Lower leg skin (tissue), 4 donors: ENCODE measurements at regions not wholly inside any gene's neighbourhood (a gene's known extent, or its start where the extent isn't known, plus 50 kb on each side); places are given as distances from the start of the nearest gene placed in this dataset.

Source experiments
- DNase-seq, 2 donors: peaks; one replicate each; pipeline ENCODE4 v3.0.0-alpha.2; 2019; ENCODE audit warnings: low spot score in 2 of 2
- H3K4me3 ChIP-seq: fragments of 200-600 bp; sonication (generic); 2 replicates; pipeline ENCODE4 v1.5.1; 2017; ENCODE audit warnings: mild to moderate bottlenecking, low read depth; ENCODE audit not compliant: poor library complexity, severe bottlenecking
- POLR2A ChIP-seq, 2 donors: fragments of 450-650 bp; IDR thresholded peaks; one replicate each; pipeline ENCODE4 v1.6.1; 2016 to 2017; ENCODE audit warnings: antibody characterized with exemption in 2 of 2, mild to moderate bottlenecking in 1 of 2, moderate library complexity in 1 of 2
- WGBS, 2 donors: methylation state at CpG; one replicate each; pipeline ENCODE4 v1.1.5; 2018; 5-methylcytosine and 5-hydroxymethylcytosine counted together
- intact Hi-C: fragments of 100-400 bp; cut with DNase I; formaldehyde crosslinking; loops from one replicate; pipeline ENCODE4 v1.15.0; 2023; ENCODE audit warnings: low total_unique reads
- TF ChIP-seq, protein P1 (sequence below), 3 donors: fragments of 450-650 bp; IDR thresholded peaks; one replicate each; pipeline ENCODE4 v1.5.1; 2016; ENCODE audit warnings: antibody characterized with exemption in 3 of 3, mild to moderate bottlenecking in 3 of 3, moderate library complexity in 2 of 3

DNA sequence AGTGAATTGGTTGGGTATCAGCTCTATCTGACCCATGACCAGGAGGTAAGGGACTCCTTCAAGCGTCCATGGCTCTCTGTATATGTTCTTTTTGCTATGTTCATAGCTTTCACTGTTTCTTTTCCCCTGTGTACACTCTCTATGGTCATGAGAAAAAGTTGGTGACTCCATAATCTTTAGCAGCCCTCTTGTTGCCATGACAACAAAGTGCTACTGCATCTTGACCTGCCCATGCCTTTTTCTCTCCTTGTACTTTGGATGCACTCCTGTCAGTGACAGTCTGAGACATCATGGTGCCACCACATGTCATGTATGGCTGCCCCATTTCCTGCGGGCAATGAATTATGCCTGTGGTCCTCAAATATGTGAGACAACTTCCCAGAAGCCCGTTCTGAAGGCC, 280.2 kb downstream of the TMEM121 start:
- WGBS, 2 donors, result 51 to 52% methylated on average over 3 of the region's 3 CpGs
- no peak overlapping the region for H3K4me3 ChIP-seq
- TF ChIP-seq POLR2A (IDR thresholded peaks at IDR 0.05), result no peak
- TF ChIP-seq, protein P1, sequence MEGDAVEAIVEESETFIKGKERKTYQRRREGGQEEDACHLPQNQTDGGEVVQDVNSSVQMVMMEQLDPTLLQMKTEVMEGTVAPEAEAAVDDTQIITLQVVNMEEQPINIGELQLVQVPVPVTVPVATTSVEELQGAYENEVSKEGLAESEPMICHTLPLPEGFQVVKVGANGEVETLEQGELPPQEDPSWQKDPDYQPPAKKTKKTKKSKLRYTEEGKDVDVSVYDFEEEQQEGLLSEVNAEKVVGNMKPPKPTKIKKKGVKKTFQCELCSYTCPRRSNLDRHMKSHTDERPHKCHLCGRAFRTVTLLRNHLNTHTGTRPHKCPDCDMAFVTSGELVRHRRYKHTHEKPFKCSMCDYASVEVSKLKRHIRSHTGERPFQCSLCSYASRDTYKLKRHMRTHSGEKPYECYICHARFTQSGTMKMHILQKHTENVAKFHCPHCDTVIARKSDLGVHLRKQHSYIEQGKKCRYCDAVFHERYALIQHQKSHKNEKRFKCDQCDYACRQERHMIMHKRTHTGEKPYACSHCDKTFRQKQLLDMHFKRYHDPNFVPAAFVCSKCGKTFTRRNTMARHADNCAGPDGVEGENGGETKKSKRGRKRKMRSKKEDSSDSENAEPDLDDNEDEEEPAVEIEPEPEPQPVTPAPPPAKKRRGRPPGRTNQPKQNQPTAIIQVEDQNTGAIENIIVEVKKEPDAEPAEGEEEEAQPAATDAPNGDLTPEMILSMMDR (IDR thresholded peaks at IDR 0.05), result no peak
- intact Hi-C loops, result no loop called here
- DNase-seq, result no peak

DNA sequence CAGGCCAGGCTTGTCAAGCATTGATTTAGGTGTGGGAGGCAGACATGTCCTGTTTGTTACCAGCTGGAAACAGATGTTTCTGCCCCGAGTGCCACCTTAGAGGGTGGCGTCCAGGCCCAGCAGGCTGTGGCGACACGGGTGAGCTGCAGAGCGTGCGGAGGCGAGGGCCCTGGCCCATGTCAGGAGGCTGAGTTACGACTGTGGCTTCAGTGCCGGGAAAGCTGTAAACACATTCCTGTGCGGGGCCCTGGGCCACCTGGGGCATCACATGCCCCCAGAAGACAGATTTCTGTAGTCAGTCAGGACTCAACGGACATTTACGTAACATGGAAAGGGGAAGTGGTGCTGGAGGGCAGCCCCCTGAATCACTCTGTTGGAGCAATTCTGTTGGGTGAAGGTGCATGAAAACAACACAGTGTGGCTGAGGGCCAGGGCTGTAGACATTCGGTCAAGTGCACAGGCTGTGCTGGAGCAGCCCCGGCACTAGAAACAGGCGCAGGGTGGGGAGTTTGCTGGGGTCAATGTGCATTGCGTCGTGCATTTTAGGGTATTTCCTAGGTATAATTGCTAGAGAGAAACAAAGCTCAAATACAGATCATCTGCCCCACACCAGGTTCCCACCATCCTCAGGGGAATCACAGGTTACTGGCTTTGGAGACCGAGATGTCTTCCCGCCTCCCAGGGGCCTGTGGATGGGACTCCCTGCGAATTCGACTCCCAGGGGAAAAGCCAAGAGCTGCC, 291.8 kb downstream of the TMEM121 start:
- no peak for DNase-seq
- no peak overlapping the region for H3K4me3 ChIP-seq
- TF ChIP-seq, protein P1 (IDR thresholded peaks at IDR 0.05), result no peak
- TF ChIP-seq POLR2A (IDR thresholded peaks at IDR 0.05), result no peak
- 70 to 81% methylated on average over 21 of the region's 21 CpGs for WGBS, 2 donors
- intact Hi-C loops, result no loop called here

- intact Hi-C loops, result no loop called here
- no peak for TF ChIP-seq POLR2A (IDR thresholded peaks at IDR 0.05)
- TF ChIP-seq, protein P1 (IDR thresholded peaks at IDR 0.05), result no peak
- WGBS, 2 donors, result 79 to 87% methylated on average over 8 to 11 of the region's 11 CpGs
- no peak for DNase-seq
- H3K4me3 ChIP-seq, result no peak overlapping the region
These were observed 292.3 kb downstream of the TMEM121 start for GRCh38 chr14:105818712-105819005.

DNA sequence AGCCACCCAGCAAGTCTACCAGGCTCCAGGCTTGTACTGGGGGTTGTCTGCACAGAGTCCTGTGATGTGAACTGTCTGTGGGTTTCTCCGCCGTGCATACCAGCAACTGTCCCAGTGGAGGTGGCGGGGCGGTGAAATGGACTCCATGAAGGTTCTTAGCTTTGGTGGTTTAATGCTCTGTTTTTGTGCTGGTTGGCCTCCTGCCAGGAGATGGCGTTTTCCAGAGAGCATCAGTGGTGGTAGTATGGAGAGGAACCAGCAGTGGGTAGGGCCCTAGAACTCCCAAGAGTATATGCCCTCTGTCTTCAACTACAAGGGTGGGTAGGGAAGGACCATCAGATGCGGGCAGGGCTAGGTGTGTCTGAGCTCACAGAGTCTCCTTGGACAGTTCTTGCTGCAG, 303.8 kb downstream of the TMEM121 start:
- H3K4me3 ChIP-seq, result no peak overlapping the region
- intact Hi-C loops, result no loop called here
- TF ChIP-seq, protein P1 (IDR thresholded peaks at IDR 0.05), result no peak
- TF ChIP-seq POLR2A (IDR thresholded peaks at IDR 0.05), result no peak
- no peak for DNase-seq
- 66 to 88% methylated on average over 6 of the region's 6 CpGs for WGBS, 2 donors

DNA sequence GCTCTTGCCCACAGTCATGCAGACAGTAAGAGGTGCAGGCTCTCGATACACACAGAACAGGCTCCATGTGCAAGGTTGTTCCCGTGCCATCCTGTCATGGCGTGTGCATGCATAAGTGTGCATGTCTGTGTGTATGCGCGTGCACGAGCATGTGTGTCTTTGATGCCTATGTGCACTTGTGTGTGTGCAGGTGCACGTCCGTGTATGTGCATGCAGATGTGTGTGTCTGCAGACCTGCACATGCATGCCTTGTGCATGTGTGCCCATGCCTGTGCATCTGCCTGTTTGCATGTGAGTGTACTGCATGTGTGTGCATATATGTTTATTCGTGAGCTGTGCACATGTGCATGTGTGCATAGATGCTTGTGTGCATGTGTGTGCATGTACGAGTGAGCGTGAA, 309.8 kb downstream of the TMEM121 start:
- no peak overlapping the region for H3K4me3 ChIP-seq
- DNase-seq, result no peak
- intact Hi-C loops, result no loop called here
- TF ChIP-seq POLR2A (IDR thresholded peaks at IDR 0.05), result no peak
- TF ChIP-seq, protein P1 (IDR thresholded peaks at IDR 0.05), result no peak
- WGBS, 2 donors, result 89 to 95% methylated on average over 8 to 11 of the region's 11 CpGs

GRCh38 chr14:105836730-105837129, 310.3 kb downstream of the TMEM121 start:
- TF ChIP-seq POLR2A (IDR thresholded peaks at IDR 0.05), result no peak
- TF ChIP-seq, protein P1 (IDR thresholded peaks at IDR 0.05), result no peak
- no peak overlapping the region for H3K4me3 ChIP-seq
- no peak for DNase-seq
- intact Hi-C loops, result no loop called here
- WGBS, 2 donors, result 72 to 75% methylated on average over 9 to 10 of the region's 10 CpGs
